Common myeloid progenitor, CD34-positive (primary cell): ENCODE measurements at regions not wholly inside any gene's neighbourhood (a gene's known extent, or its start where the extent isn't known, plus 50 kb on each side); places are given as distances from the start of the nearest gene placed in this dataset.
"Not testable (repeated sequence)": the region's sequence is repeated elsewhere in the genome, so short reads cannot be mapped to it uniquely, and the experiment has no call there.

Experiments
- CTCF ChIA-PET: fragments of 350-600 bp; sonication (Branson Sonifier 250); formaldehyde crosslinking; loops from one replicate; lab custom pipeline; 2021; ENCODE audit warnings: antibody characterized with exemption; lab: Charles Lee
- POLR2A ChIA-PET: fragments of 350-600 bp; sonication (Branson Sonifier 250); formaldehyde crosslinking; loops from one replicate; lab custom pipeline; 2021; ENCODE audit warnings: antibody characterized with exemption; lab: Charles Lee
- DNase-seq, 3 donors: peaks; one replicate each; pipeline versions ENCODE4 v3.0.0 to v3.0.0-alpha.2; 2013
- H3K27ac ChIP-seq, 2 experiments: 1 replicate in 1 of 2; 2 replicates in 1 of 2; pipeline ENCODE4 v1.7.0; 2013; ENCODE audit warnings: inconsistent platforms in 2 of 2, low read length in 2 of 2, mild to moderate bottlenecking in 2 of 2, low read depth in 1 of 2, moderate library complexity in 1 of 2; ENCODE audit not compliant: severe bottlenecking in 2 of 2, insufficient read depth in 1 of 2, poor library complexity in 1 of 2
- H3K27me3 ChIP-seq, 5 experiments: replicated peaks in 2 of 5; 1 replicate in 3 of 5; 2 replicates in 2 of 5; pipeline versions ENCODE4 v1.6.1 to v1.7.0; 2013; ENCODE audit warnings: low read length in 4 of 5, mild to moderate bottlenecking in 2 of 5, moderate library complexity in 2 of 5, inconsistent platforms in 1 of 5; ENCODE audit not compliant: insufficient read depth in 5 of 5, control insufficient read depth in 4 of 5
- H3K36me3 ChIP-seq, 4 experiments: 1 replicate in 2 of 4; 2 replicates in 2 of 4; pipeline versions ENCODE4 v1.6.1 to v1.7.0; 2013; ENCODE audit warnings: low read length in 3 of 4, control low read depth in 1 of 4, mild to moderate bottlenecking in 1 of 4; ENCODE audit not compliant: control insufficient read depth in 4 of 4, insufficient read depth in 4 of 4
- H3K4me1 ChIP-seq, 4 experiments: 1 replicate in 3 of 4; 2 replicates in 1 of 4; pipeline versions ENCODE4 v1.6.1 to v1.7.1; 2013; ENCODE audit warnings: low read length in 3 of 4, mild to moderate bottlenecking in 3 of 4, control low read depth in 1 of 4, inconsistent platforms in 1 of 4, moderate library complexity in 1 of 4; ENCODE audit not compliant: control insufficient read depth in 4 of 4, insufficient read depth in 4 of 4; ENCODE audit errors: control extremely low read depth in 1 of 4
- H3K4me3 ChIP-seq, 7 experiments: 1 replicate in 4 of 7; 2 replicates in 3 of 7; pipeline versions ENCODE4 v1.5.1 to v1.7.0; 2013; ENCODE audit warnings: mild to moderate bottlenecking in 7 of 7, low read length in 6 of 7, moderate library complexity in 6 of 7, inconsistent platforms in 2 of 7, low read depth in 2 of 7, control low read depth in 1 of 7; ENCODE audit not compliant: insufficient read depth in 4 of 7, control insufficient read depth in 1 of 7; ENCODE audit errors: extremely low read depth in 1 of 7
- H3K9me3 ChIP-seq, 5 experiments: 1 replicate in 4 of 5; 2 replicates in 1 of 5; pipeline versions ENCODE4 v1.6.1 to v1.7.1; 2013; ENCODE audit warnings: low read length in 4 of 5, mild to moderate bottlenecking in 2 of 5, inconsistent platforms in 1 of 5, low read depth in 1 of 5, moderate library complexity in 1 of 5; ENCODE audit not compliant: control insufficient read depth in 4 of 5, insufficient read depth in 2 of 5; ENCODE audit errors: control extremely low read depth in 1 of 5
- WGBS: methylation state at CpG from one replicate; pipeline ENCODE4 v1.1.5; 2013; ENCODE audit not compliant: insufficient coverage; 5-methylcytosine and 5-hydroxymethylcytosine counted together

DNA sequence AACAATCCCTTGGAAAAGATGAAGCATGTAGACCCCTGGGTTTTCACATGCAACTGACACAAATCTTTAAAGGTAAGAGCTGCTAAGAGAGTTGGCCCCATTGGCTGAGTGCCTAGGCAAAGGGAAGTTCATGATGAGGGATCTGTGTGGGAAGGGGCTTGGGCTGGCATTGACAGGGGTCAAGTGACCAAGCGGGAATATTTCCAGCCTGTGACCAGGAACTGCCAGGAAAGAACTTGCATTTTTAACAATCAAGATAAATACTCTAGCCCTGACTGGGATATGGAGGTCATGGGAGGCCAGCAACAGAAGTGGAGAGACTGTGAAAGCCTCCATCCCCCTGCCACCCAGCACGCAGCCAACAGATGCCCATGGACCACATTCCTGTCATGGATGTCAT is 361.1 kb upstream of the ATP10A start:
- 100% methylated on average over 1 of the region's 2 CpGs for WGBS
- Histone ChIP-seq H3K27ac (no peak overlapping the region), H3K36me3 (no peaks in the 10 kb centered on the region), H3K4me3 (no peak overlapping the region), H3K4me1 (no peaks in the 10 kb centered on the region), H3K9me3 (peaks cover 1 to 11% (median 3%) of the 10 kb centered on the region in 5 experiments), H3K27me3 (no peaks in the 10 kb centered on the region)
- no peak for DNase-seq
- ChIA-PET CTCF (no interaction called here), POLR2A (no interaction called here)

DNA sequence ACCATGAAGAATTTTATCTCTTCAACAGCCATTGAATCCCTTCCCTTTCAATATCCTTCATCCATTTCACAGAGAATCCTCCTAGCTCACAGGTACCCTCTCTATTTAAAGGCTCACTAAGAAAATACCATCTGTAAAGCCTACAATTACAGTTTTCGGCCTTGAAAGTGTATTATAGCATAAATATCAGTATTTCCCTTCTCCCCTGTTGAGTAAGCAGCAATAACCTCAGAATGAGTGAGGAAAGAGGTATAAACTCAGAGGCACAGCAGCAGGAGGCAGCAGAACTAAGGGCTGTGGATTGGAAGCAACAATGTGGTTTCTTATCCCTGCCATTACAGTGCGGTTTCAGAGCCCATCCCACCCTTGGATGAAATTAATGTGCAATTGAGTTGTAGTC is 360.6 kb upstream of the ATP10A start:
- DNase-seq: no peak
- H3K27ac ChIP-seq: no peak overlapping the region
- no peaks in the 10 kb centered on the region for H3K4me1 ChIP-seq
- POLR2A ChIA-PET: no interaction called here
- H3K9me3 ChIP-seq: peaks cover 1 to 11% (median 3%) of the 10 kb centered on the region in 5 experiments
- H3K4me3 ChIP-seq: no peak overlapping the region
- H3K36me3 ChIP-seq: no peaks in the 10 kb centered on the region
- H3K27me3 ChIP-seq: no peaks in the 10 kb centered on the region
- 100% methylated on average over 1 of the region's 2 CpGs for WGBS
- CTCF ChIA-PET: no interaction called here

DNA sequence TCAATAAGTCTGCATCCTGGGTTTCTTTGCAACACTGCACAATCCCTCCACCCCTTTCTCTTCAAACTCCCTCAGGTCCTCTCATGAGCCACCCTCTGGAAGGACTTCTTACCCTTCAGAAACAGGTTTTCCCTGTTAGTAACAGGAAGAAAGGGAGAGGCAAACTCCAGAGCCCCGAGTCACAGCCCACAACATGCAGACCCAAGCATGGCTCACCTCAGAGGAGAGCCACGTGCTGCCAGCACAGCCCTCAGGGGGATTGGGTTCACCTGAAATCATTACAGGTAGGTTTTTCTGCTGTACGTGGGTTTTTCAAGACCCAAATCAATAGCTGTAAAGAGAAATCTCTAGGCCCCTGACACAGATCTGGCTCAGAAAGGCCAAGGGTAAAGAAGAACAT is 359.7 kb upstream of the ATP10A start:
- Histone ChIP-seq H3K36me3 (no peaks in the 10 kb centered on the region), H3K27ac (no peak overlapping the region), H3K4me3 (no peak overlapping the region), H3K4me1 (no peaks in the 10 kb centered on the region), H3K27me3 (no peaks in the 10 kb centered on the region), H3K9me3 (peaks cover 0 to 6% (median 3%) of the 10 kb centered on the region in 5 experiments)
- WGBS: 70% methylated on average over 3 of the region's 3 CpGs
- POLR2A ChIA-PET: no interaction called here
- CTCF ChIA-PET: interaction anchor here (1.0 kb wide), 1 partner anchor 10 kb away, joined by 3 read pairs; no protein-coding TSS in a partner anchor
- DNase-seq: no peak

DNA sequence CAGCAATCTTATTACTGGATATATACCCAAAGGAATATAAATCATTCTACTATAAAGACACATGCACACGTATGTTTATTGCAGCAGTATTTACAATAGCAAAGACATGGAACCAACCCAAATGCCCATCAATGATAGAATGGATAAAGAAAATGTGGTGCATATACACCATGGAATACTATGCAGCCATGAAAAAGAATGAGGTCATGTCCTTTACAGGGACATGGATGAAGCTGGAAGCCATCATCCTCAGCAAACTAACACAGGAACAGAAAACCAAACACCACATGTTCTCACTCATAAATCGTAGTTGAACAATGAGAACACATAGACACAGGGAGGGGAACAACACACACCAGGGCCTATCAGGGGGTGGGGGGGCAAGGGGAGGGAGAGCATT is 353.9 kb upstream of the ATP10A start:
- H3K27me3 ChIP-seq, CTCF ChIA-PET, H3K9me3 ChIP-seq, H3K4me3 ChIP-seq, H3K27ac ChIP-seq, DNase-seq, H3K4me1 ChIP-seq, H3K36me3 ChIP-seq, POLR2A ChIA-PET: not testable (repeated sequence)
- WGBS: no CpG with 5 or more reads among the region's 2 CpGs

DNA sequence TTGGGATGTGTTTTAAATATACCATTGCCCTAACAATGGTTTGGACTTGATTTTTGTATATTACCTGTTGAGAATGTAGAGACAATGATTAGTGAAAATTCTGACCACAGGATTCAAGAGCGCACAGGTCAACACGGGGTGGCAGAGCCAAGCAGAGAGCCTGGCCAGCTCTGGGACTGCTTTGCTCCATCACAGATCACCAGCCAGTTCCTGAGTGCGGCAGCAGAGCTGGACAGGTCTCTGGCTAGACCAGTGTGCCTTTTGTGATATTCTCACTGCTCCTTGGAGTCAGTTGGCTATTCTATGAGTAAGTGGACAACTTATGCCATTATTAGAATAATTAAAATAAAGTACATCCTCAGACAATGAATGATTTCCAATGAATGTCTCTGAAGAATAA is 351.2 kb upstream of the ATP10A start:
- no peak overlapping the region for H3K27ac ChIP-seq
- H3K9me3 ChIP-seq: no peaks in the 10 kb centered on the region
- H3K36me3 ChIP-seq: no peaks in the 10 kb centered on the region
- ChIA-PET CTCF (no interaction called here), POLR2A (no interaction called here)
- 83% methylated on average over 2 of the region's 3 CpGs for WGBS
- H3K4me1 ChIP-seq: no peaks in the 10 kb centered on the region
- no peak overlapping the region for H3K4me3 ChIP-seq
- no peaks in the 10 kb centered on the region for H3K27me3 ChIP-seq
- no peak for DNase-seq

DNA sequence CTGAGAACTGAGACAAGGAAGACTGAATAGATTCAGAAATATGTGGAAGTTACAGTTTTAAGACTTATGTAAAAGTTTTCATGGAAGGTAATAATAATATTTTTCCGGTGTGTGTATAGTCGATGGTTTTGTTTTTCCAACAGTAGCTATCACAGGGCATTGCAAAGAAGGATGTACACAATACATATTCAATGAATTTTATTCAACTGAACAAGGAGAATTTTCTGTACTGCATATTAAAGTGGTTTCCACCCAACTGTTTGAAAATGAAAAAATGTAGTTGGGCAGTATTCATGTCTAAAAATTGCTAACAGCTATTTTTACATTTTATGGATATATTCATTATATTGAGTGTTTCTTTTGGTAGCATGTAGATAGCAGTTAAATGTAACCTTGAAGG is 350.3 kb upstream of the ATP10A start:
- ChIA-PET POLR2A (no interaction called here), CTCF (interaction anchor here (0.7 kb wide), 2 partner anchors 9 to 1382 kb away, joined by 3 read pairs; no protein-coding TSS in a partner anchor)
- Histone ChIP-seq H3K4me3 (no peak overlapping the region), H3K4me1 (no peaks in the 10 kb centered on the region), H3K9me3 (no peaks in the 10 kb centered on the region), H3K36me3 (no peaks in the 10 kb centered on the region), H3K27me3 (no peaks in the 10 kb centered on the region), H3K27ac (no peak overlapping the region)
- DNase-seq: no peak
- WGBS: no CpG with 5 or more reads among the region's 2 CpGs

DNA sequence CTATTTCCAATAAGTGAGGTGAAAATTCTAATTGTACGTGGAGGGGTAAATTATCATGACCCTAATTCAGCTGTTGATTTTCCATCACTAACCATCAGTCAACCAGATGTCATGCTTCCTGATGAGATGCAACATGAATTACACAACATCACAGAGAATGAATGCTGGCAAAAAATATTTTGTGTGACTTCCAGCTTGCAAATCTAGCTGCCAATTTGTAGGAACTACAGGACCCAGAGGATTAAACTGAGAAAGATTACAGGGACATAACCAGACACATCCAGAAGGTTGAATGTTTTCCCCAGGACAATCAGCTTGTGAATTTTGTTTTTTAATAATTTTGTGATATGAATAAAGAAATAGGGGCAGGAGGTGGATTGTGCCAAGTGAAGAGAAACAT is 349.0 kb upstream of the ATP10A start:
- H3K27me3 ChIP-seq: no peaks in the 10 kb centered on the region
- H3K27ac ChIP-seq: no peak overlapping the region
- ChIA-PET CTCF (no interaction called here), POLR2A (no interaction called here)
- DNase-seq: no peak
- WGBS: no CpG with 5 or more reads among the region's 1 CpG
- H3K4me1 ChIP-seq: no peaks in the 10 kb centered on the region
- no peaks in the 10 kb centered on the region for H3K36me3 ChIP-seq
- H3K9me3 ChIP-seq: no peaks in the 10 kb centered on the region
- no peak overlapping the region for H3K4me3 ChIP-seq
